ENCODE measurements at regions not wholly inside any gene's neighbourhood (a gene's known extent, or its start where the extent isn't known, plus 50 kb on each side); places are given as distances from the start of the nearest gene placed in this dataset.

GRCh38 chr12:67391034-67391433 lies 121.9 kb downstream of the CAND1 start:
- Histone ChIP-seq H3K27me3 (ENCODE audit: control insufficient read depth, low read length) (no peaks in the 10 kb centered on the region), H4K20me1 (ENCODE audit: control insufficient read depth, insufficient read depth, low read depth, low read length) (no peaks in the 10 kb centered on the region), H3K27ac (ENCODE audit: low read depth, low read length) (no peak overlapping the region), H3K9me2 (replicated peaks; ENCODE audit: control insufficient read depth, low read length) (no peaks in the 10 kb centered on the region), H3K36me3 (ENCODE audit: control insufficient read depth, low read length) (no peaks in the 10 kb centered on the region), H3F3A (ENCODE audit: control insufficient read depth, insufficient read depth) (no peaks in the 10 kb centered on the region), H3K4me3 (ENCODE audit: low read length) (no peak overlapping the region), H3K9me3 (ENCODE audit: control insufficient read depth, insufficient read depth, low read length) (no peaks in the 10 kb centered on the region), H3K79me2 (ENCODE audit: control insufficient read depth, low read length) (no peaks in the 10 kb centered on the region), H3K4me1 (ENCODE audit: control insufficient read depth, low read length) (no peaks in the 10 kb centered on the region), H3K4me2 (ENCODE audit: low read length) (no peak overlapping the region)
- TF ChIP-seq EZH2phosphoT487 (IDR thresholded peaks at IDR 0.05; ENCODE audit: borderline replicate concordance, low read length) (no peak), CTCF (IDR thresholded peaks at IDR 0.05; ENCODE audit: low read depth, low read length, poor library complexity, severe bottlenecking) (no peak)

- Histone ChIP-seq H4K20me1 (ENCODE audit: control insufficient read depth, insufficient read depth, low read depth, low read length) (no peaks in the 10 kb centered on the region), H3K4me1 (ENCODE audit: control insufficient read depth, low read length) (no peaks in the 10 kb centered on the region), H3K9me2 (replicated peaks; ENCODE audit: control insufficient read depth, low read length) (no peaks in the 10 kb centered on the region), H3K9me3 (ENCODE audit: control insufficient read depth, insufficient read depth, low read length) (no peaks in the 10 kb centered on the region), H3K79me2 (ENCODE audit: control insufficient read depth, low read length) (no peaks in the 10 kb centered on the region), H3K4me2 (ENCODE audit: low read length) (no peak overlapping the region), H3F3A (ENCODE audit: control insufficient read depth, insufficient read depth) (no peaks in the 10 kb centered on the region), H3K27ac (ENCODE audit: low read depth, low read length) (no peak overlapping the region), H3K4me3 (ENCODE audit: low read length) (no peak overlapping the region), H3K27me3 (ENCODE audit: control insufficient read depth, low read length) (no peaks in the 10 kb centered on the region), H3K36me3 (ENCODE audit: control insufficient read depth, low read length) (no peaks in the 10 kb centered on the region)
- TF ChIP-seq CTCF (IDR thresholded peaks at IDR 0.05; ENCODE audit: low read depth, low read length, poor library complexity, severe bottlenecking), result no peak
- TF ChIP-seq EZH2phosphoT487 (IDR thresholded peaks at IDR 0.05; ENCODE audit: borderline replicate concordance, low read length), result no peak
These were observed 122.5 kb downstream of the CAND1 start for GRCh38 chr12:67391656-67392055.

- Histone ChIP-seq H3K9me2 (replicated peaks; ENCODE audit: control insufficient read depth, low read length) (no peaks in the 10 kb centered on the region), H3K36me3 (ENCODE audit: control insufficient read depth, low read length) (no peaks in the 10 kb centered on the region), H3K9me3 (ENCODE audit: control insufficient read depth, insufficient read depth, low read length) (no peaks in the 10 kb centered on the region), H3K27me3 (ENCODE audit: control insufficient read depth, low read length) (no peaks in the 10 kb centered on the region), H3F3A (ENCODE audit: control insufficient read depth, insufficient read depth) (no peaks in the 10 kb centered on the region), H3K4me3 (ENCODE audit: low read length) (no peak overlapping the region), H4K20me1 (ENCODE audit: control insufficient read depth, insufficient read depth, low read depth, low read length) (no peaks in the 10 kb centered on the region), H3K79me2 (ENCODE audit: control insufficient read depth, low read length) (no peaks in the 10 kb centered on the region), H3K27ac (ENCODE audit: low read depth, low read length) (no peak overlapping the region), H3K4me2 (ENCODE audit: low read length) (no peak overlapping the region), H3K4me1 (ENCODE audit: control insufficient read depth, low read length) (no peaks in the 10 kb centered on the region)
- no peak for TF ChIP-seq EZH2phosphoT487 (IDR thresholded peaks at IDR 0.05; ENCODE audit: borderline replicate concordance, low read length)
These were observed 125.4 kb downstream of the CAND1 start for GRCh38 chr12:67394550-67394949.

GRCh38 chr12:67400742-67401141 lies 131.6 kb downstream of the CAND1 start:
- Histone ChIP-seq H3K36me3 (ENCODE audit: control insufficient read depth, low read length) (no peaks in the 10 kb centered on the region), H3K27ac (ENCODE audit: low read depth, low read length) (no peak overlapping the region), H3K79me2 (ENCODE audit: control insufficient read depth, low read length) (no peaks in the 10 kb centered on the region), H4K20me1 (ENCODE audit: control insufficient read depth, insufficient read depth, low read depth, low read length) (no peaks in the 10 kb centered on the region), H3K27me3 (ENCODE audit: control insufficient read depth, low read length) (no peaks in the 10 kb centered on the region), H3K4me2 (ENCODE audit: low read length) (no peak overlapping the region), H3K4me1 (ENCODE audit: control insufficient read depth, low read length) (no peaks in the 10 kb centered on the region), H3K9me2 (replicated peaks; ENCODE audit: control insufficient read depth, low read length) (no peaks in the 10 kb centered on the region), H3K4me3 (ENCODE audit: low read length) (no peak overlapping the region), H3F3A (ENCODE audit: control insufficient read depth, insufficient read depth) (no peaks in the 10 kb centered on the region), H3K9me3 (ENCODE audit: control insufficient read depth, insufficient read depth, low read length) (no peaks in the 10 kb centered on the region)
- TF ChIP-seq EZH2phosphoT487 (IDR thresholded peaks at IDR 0.05; ENCODE audit: borderline replicate concordance, low read length) (no peak), CTCF (IDR thresholded peaks at IDR 0.05; ENCODE audit: low read depth, low read length, poor library complexity, severe bottlenecking) (no peak)
